Activated B cell treated with CpG ODN at 0.5 μM for 24 hours (primary cell): ENCODE measurements at regions not wholly inside any gene's neighbourhood (a gene's known extent, or its start where the extent isn't known, plus 50 kb on each side); places are given as distances from the start of the nearest gene placed in this dataset.

Experiments used
- ATAC-seq: fragments of 200-7000 bp; cut with Tn5 transposase; one replicate; pipeline ENCODE4 v1.10.0; 2021; ENCODE audit warnings: low read depth, mild to moderate bottlenecking, moderate library complexity
- CTCF ChIA-PET: fragments of 350-600 bp; sonication (Branson Sonifier 250); formaldehyde crosslinking; loops from one replicate; lab custom pipeline; 2021; ENCODE audit warnings: antibody characterized with exemption; lab: Charles Lee
- POLR2A ChIA-PET: fragments of 350-600 bp; sonication (Branson Sonifier 250); formaldehyde crosslinking; loops from one replicate; lab custom pipeline; 2021; ENCODE audit warnings: antibody characterized with exemption; lab: Charles Lee
- DNase-seq: peaks from one replicate; pipeline ENCODE4 v3.0.0; 2022
- H3K27ac Mint-ChIP-seq: one replicate; pipeline ENCODE4 v1.8.0; 2020; ENCODE audit warnings: mixed read lengths
- H3K27me3 Mint-ChIP-seq: one replicate; pipeline ENCODE4 v1.8.0; 2021; ENCODE audit warnings: mixed read lengths
- H3K36me3 Mint-ChIP-seq: one replicate; pipeline ENCODE4 v1.8.0; 2021; ENCODE audit warnings: low read depth, mixed read lengths
- H3K4me1 Mint-ChIP-seq: one replicate; pipeline ENCODE4 v1.8.0; 2021; ENCODE audit warnings: mixed read lengths
- H3K4me3 Mint-ChIP-seq: one replicate; pipeline ENCODE4 v1.8.0; 2020; ENCODE audit warnings: mild to moderate bottlenecking, mixed read lengths
- H3K9me3 Mint-ChIP-seq: one replicate; pipeline ENCODE4 v1.8.0; 2020; ENCODE audit warnings: mixed read lengths
- CTCF ChIP-seq: fragments of 200-600 bp; IDR thresholded peaks from one replicate; pipeline ENCODE4 v1.8.0; 2022; ENCODE audit warnings: antibody characterized with exemption, mild to moderate bottlenecking
- intact Hi-C: fragments of 100-400 bp; cut with micrococcal nuclease; formaldehyde crosslinking; loops from one replicate; pipeline ENCODE4 v1.15.1; 2024

GRCh38 chr18:75592527-75592926 is 165.0 kb upstream of the SMIM21 start:
- intact Hi-C loops: no loop called here
- Mint-ChIP-seq H3K9me3 (peaks cover 14% of the 10 kb centered on the region), H3K4me1 (no peaks in the 10 kb centered on the region), H3K27me3 (no peaks in the 10 kb centered on the region), H3K36me3 (peaks cover 1% of the 10 kb centered on the region), H3K27ac (no peak overlapping the region), H3K4me3 (no peak overlapping the region)
- no peak for DNase-seq
- ChIA-PET CTCF (interaction anchor here (1.2 kb wide), 1 partner anchor 11 kb away, joined by 3 read pairs; no protein-coding TSS in a partner anchor), POLR2A (no interaction called here)
- no peak for TF ChIP-seq CTCF
- ATAC-seq: no peak

GRCh38 chr18:75588412-75588811 is 160.9 kb upstream of the SMIM21 start:
- H3K9me3 Mint-ChIP-seq: peaks cover 9% of the 10 kb centered on the region
- H3K27ac Mint-ChIP-seq: no peak overlapping the region
- no peak for DNase-seq
- H3K27me3 Mint-ChIP-seq: no peaks in the 10 kb centered on the region
- TF ChIP-seq CTCF: no peak
- no peaks in the 10 kb centered on the region for H3K4me1 Mint-ChIP-seq
- POLR2A ChIA-PET: no interaction called here
- H3K36me3 Mint-ChIP-seq: peaks cover 1% of the 10 kb centered on the region
- ATAC-seq: no peak
- H3K4me3 Mint-ChIP-seq: no peak overlapping the region
- CTCF ChIA-PET: no interaction called here
- intact Hi-C loops: no loop called here

- Mint-ChIP-seq H3K4me3 (no peak overlapping the region), H3K9me3 (peaks cover 6% of the 10 kb centered on the region), H3K4me1 (no peaks in the 10 kb centered on the region), H3K27me3 (no peaks in the 10 kb centered on the region), H3K36me3 (no peaks in the 10 kb centered on the region), H3K27ac (no peak overlapping the region)
- ChIA-PET CTCF (no interaction called here), POLR2A (no interaction called here)
- no peak for TF ChIP-seq CTCF
- intact Hi-C loops: no loop called here
- ATAC-seq: no peak
- DNase-seq: no peak
Measured at GRCh38 chr18:75587131-75587530, 159.6 kb upstream of the SMIM21 start.

- no peak for ATAC-seq
- DNase-seq: no peak
Measured at GRCh38 chr18:75586130-75586889, 158.8 kb upstream of the SMIM21 start.

GRCh38 chr18:75582940-75583339 is 155.4 kb upstream of the SMIM21 start:
- H3K36me3 Mint-ChIP-seq: no peaks in the 10 kb centered on the region
- no peaks in the 10 kb centered on the region for H3K27me3 Mint-ChIP-seq
- CTCF ChIA-PET: no interaction called here
- H3K4me3 Mint-ChIP-seq: no peak overlapping the region
- H3K27ac Mint-ChIP-seq: no peak overlapping the region
- TF ChIP-seq CTCF: no peak
- DNase-seq (no peak), ATAC-seq (no peak)
- no peaks in the 10 kb centered on the region for H3K9me3 Mint-ChIP-seq
- no peaks in the 10 kb centered on the region for H3K4me1 Mint-ChIP-seq
- intact Hi-C loops: no loop called here
- POLR2A ChIA-PET: no interaction called here

More at GRCh38 chr18:75586130-75586889, 158.8 kb upstream of the SMIM21 start:
- POLR2A ChIA-PET: no interaction called here
- H3K9me3 Mint-ChIP-seq: peaks cover 2% of the 10 kb centered on the region
- H3K4me1 Mint-ChIP-seq: no peaks in the 10 kb centered on the region
- no peaks in the 10 kb centered on the region for H3K36me3 Mint-ChIP-seq
- H3K27me3 Mint-ChIP-seq: no peaks in the 10 kb centered on the region
- intact Hi-C loops: no loop called here
- no peak for TF ChIP-seq CTCF
- no peak overlapping the region for H3K4me3 Mint-ChIP-seq
- CTCF ChIA-PET: no interaction called here
- no peak overlapping the region for H3K27ac Mint-ChIP-seq
